ENCODE measurements at regions not wholly inside any gene's neighbourhood (a gene's known extent, or its start where the extent isn't known, plus 50 kb on each side); places are given as distances from the start of the nearest gene placed in this dataset.
A peak's percentile ranks its signal among the peaks of the same experiment; 100 is the strongest.

GRCh38 chr11:33558097-33558496 lies 142.5 kb downstream of the C11orf91 start:
- no peak for DNase-seq (ENCODE audit: low read depth in 1 of 2, low spot score in 1 of 2)

DNA sequence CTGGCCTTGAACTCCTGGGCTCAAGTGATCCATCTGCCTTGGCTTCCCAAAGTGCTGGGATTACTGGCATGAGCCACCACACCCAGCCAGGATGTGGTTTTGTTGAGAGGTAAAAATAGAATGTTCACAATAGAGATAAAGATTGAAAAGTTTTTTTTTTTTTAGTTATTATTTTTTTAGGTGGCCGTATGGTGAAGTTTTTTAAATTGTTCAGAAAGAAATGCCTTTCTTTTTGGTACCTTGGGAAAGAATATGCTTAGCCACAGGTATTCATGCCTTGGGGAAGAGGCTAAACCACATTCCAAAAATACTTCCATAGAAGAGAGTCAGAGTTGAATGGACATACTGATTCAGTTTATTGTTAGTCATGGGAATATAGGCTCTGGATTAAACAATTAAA lies 143.4 kb downstream of the C11orf91 start:
- no peak for DNase-seq (ENCODE audit: low read depth in 1 of 2, low spot score in 1 of 2)

DNA sequence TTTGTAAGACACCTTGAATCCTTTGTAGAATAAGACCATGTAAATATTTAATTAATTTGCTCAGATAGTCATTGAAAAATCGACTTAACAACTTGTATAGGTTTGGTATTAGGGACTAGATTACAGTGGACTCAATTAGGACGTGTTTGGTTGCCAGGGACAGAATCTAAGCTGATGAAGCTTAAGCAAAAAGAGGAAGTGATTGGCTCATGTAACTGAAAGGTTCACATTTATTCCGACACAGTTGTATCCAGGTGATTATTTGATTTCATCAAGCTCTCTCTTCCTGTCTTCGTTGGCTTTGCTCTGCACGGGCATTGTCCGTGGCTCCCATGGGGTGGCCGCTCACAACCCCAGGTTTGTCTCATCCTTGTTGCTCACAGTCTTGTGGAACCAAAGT lies 146.4 kb downstream of the C11orf91 start:
- no peak for DNase-seq (ENCODE audit: low read depth in 1 of 2, low spot score in 1 of 2)

DNA sequence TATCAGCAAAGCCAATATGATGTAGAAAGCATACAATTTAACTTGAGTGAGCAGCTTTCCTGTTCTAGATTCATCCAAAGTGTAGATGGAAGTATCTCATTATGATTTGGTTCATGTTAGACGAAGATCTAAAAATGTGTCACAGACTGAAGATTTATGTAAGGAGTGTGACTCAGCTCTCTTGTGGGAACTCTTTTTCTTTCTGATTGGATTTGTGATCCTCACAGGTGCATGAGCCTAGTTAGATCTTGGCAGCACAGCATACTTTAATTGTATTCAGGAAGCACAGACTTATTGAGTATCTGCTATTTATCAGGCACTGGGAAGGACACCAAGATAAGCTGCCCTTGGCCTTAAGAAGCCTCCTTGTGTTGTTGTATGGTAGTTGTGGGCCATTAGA lies 147.1 kb downstream of the C11orf91 start:
- no peak for DNase-seq (ENCODE audit: low read depth in 1 of 2, low spot score in 1 of 2)

DNA sequence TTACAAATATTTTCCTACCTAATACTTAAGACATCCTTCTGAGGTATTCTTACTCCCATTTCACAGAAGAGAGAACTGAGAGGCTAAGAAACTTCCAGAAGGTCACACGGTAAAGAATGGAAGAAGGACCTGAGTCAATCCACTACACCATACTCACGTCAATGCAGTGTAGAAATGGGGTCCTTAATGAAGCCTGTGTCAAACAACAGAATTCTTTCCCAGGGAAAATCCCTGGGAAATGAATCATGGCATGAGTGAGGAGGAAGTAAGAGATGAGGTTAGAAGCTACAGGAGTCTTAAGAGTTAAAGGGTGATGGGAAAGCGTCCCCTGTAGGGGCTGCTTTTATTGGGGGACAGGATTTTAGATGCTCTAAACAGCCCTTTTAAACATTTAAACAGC lies 147.9 kb downstream of the C11orf91 start:
- no peak for DNase-seq (ENCODE audit: low read depth in 1 of 2, low spot score in 1 of 2)

DNA sequence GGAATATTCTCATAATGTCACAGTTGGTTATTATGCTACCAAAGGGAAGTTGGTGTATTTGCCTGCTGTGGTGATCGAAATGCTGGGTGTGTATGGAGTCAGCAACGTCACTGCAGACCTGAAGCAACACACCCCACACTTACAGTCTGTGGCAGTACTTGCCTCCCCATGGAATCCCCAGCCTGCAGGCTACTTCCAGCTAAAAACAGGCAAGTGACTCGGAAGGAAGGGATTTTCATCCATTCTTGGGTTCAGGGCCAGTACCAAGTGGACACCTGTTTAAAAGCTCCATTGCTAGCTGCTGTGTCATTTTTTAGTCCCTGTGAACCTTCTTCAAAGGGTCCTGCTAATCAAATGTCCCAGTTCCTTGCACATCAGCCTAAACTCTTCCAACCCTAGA lies 149.6 kb downstream of the C11orf91 start:
- DNase-seq (ENCODE audit: low read depth in 1 of 2, low spot score in 1 of 2): no peak

GRCh38 chr11:33549483-33549882 lies 151.1 kb downstream of the C11orf91 start:
- no peak for DNase-seq (ENCODE audit: low read depth in 1 of 2, low spot score in 1 of 2)

DNA sequence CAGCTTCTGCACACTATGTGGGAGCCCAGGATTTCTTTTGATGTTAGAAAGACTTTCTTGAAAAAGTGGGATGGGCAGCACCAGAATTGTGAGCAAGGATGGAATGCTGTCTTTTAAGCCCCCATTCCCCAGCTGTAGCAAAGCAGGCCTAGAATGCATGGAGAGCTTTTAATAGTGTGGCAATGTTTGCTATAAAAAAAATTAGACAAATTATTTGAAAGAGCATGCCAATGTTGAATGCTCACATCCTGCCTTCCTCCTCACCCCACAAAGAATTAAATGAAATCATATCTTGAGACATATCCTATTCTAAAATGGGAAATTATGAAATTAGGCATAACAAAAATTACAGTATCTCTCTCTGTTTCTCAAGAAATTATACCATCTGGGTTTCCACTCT lies 154.7 kb downstream of the C11orf91 start:
- no peak for DNase-seq (ENCODE audit: low read depth in 1 of 2, low spot score in 1 of 2)

DNA sequence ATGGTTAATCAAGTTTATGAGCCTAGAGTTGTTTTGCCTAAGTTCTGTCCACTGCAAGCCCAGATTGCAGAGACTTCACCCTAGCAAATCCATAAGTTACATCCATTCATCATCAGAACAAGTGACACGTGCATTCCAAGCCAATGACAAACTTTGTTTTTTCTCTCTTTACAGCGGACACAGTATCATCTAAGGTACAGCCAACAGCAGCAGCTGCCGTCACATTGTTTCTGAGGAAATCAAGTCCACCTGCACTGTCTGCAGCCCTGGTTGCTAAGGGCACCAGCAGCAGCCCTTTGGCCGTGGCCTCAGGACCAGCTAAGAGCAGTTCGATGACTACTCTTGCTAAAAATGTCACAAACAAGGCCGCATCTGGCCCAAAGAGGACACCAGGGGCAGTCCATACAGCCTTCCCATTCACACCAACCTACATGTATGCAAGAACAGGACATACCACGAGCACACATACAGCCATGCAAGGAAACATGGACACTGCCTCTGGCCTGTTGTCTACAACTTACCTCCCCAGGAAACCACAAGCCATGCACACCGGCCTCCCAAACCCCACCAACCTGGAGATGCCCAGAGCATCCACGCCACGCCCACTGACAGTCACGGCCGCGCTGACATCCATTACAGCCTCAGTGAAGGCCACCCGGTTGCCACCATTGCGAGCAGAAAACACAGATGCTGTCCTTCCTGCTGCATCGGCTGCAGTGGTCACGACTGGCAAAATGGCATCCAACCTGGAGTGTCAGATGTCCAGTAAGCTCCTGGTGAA lies 155.8 kb downstream of the C11orf91 start:
- no peak for DNase-seq (ENCODE audit: low read depth in 1 of 2, low spot score in 1 of 2)

GRCh38 chr11:33543823-33544222 lies 156.8 kb downstream of the C11orf91 start:
- DNase-seq (ENCODE audit: low read depth in 1 of 2, low spot score in 1 of 2): no peak

- peak in 1 of 2 donors; percentile 18 for DNase-seq (ENCODE audit: low read depth in 1 of 2, low spot score in 1 of 2)
Measured at GRCh38 chr11:33542921-33543320, 157.7 kb downstream of the C11orf91 start.

GRCh38 chr11:33540946-33541915 lies 159.4 kb downstream of the C11orf91 start:
- no peak for DNase-seq (ENCODE audit: low read depth in 1 of 2, low spot score in 1 of 2)

DNA sequence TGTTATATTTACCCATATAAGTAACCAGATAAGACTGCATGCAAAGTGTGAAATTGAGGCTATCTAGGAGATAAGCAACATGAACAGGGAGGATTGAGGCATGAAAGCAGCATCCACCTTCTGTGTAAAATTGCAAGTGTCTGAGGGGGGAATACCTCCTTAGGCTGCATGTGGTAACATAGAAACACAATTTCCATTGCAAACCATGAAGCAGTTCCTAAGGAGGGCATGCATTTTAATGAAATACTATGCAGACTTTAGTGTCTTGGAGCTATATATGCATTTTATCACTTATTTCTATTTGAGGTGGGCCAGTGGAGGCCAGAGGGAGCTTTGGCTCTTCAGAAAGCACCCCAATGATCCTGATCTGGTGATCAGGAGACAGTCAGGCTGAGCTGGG lies 160.2 kb downstream of the C11orf91 start:
- DNase-seq (ENCODE audit: low read depth in 1 of 2, low spot score in 1 of 2): no peak

- DNase-seq (ENCODE audit: low read depth in 1 of 2, low spot score in 1 of 2): no peak
Measured at GRCh38 chr11:33539751-33540150, 160.9 kb downstream of the C11orf91 start.

DNA sequence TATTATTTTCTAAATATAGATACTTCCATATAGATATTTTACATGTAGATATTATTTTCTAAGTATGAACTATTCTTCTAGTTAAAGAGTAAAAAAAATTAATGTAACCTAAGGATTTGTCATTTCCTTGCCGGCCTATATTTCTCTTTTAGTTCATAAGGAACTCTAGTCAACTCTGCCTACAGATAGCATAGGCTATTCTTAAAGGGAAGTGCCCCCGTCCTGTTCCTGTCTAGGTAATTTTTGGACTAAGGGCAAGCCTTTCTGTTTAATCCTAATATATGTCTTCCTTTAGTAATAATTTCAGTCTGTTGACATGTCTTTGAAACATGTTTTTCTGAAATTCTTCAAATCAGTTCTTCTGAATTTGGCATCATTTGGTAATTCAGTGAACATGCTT lies 161.9 kb downstream of the C11orf91 start:
- DNase-seq (ENCODE audit: low read depth in 1 of 2, low spot score in 1 of 2): no peak

DNA sequence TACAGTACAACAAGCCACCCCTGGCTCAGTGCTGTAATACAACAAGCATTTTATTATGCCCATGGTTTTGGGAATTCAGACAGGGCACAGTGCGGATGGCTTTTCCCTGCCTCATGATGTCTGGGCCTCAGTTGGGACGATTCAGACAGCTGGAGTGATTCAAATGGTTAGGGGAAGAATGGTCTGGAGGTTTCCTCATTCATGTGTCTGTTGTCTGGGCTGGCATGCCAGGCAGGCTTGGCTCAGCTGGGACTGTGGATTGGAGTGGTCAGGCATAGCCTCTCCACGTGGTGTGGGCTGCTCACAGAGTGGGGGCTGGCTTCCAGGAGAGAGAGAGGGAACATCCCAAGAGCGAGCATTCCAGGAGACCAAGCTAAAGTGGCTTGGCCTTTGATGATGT lies 164.4 kb downstream of the C11orf91 start:
- DNase-seq (ENCODE audit: low read depth in 1 of 2, low spot score in 1 of 2): no peak

DNA sequence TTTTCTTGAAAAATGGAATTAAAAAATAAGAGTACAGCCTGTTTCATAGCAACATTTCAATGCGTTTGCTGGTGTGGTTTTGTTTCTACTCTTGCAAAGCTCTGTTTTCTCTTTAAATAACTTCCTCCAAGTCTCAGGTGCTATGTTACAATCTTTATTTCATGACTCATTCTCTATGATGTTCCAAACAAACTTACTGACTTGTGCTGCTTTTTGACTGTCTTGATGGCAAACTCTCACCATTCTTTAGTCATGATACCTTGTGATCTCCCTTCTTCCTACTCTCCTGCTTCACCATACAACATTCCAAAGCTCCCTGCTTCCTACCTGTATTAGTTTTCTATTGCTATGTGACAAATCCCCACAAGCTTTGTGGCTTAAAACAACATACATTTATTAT lies 166.1 kb downstream of the C11orf91 start:
- DNase-seq (ENCODE audit: low read depth in 1 of 2, low spot score in 1 of 2): no peak

DNA sequence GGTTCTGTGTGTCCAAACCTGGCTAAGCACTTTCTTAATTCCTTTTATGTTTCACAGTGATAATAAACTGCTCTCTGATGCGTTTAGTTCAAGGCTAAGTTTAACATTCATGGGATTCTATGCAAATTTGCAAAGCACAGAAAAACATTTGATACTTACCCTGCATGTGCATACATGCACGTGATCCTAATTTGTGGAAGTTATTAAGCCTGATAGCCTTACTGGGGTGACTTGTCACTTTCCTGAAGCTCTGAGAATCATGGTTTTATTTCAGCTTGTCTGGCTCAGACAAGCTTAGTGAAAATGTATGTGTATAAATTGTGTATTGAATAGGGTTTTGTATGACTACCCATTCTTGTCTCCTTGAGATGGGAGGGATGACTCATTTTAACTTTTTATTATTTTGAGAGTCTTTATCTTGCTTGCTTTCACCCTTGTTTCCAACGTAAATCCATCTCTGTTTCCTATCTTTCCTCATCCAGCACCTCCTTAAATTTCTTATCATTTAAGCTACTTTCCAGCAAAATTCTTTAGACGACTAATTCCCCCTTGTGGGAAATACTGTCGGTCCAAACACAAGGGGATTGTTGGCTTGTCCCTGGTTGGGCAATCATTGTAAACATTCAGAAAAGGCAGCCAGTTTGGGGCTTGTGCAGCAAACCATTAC lies 167.1 kb downstream of the C11orf91 start:
- no peak for DNase-seq (ENCODE audit: low read depth in 1 of 2, low spot score in 1 of 2)

GRCh38 chr11:33532720-33533385 lies 167.8 kb downstream of the C11orf91 start:
- no peak for DNase-seq (ENCODE audit: low read depth in 1 of 2, low spot score in 1 of 2)

DNA sequence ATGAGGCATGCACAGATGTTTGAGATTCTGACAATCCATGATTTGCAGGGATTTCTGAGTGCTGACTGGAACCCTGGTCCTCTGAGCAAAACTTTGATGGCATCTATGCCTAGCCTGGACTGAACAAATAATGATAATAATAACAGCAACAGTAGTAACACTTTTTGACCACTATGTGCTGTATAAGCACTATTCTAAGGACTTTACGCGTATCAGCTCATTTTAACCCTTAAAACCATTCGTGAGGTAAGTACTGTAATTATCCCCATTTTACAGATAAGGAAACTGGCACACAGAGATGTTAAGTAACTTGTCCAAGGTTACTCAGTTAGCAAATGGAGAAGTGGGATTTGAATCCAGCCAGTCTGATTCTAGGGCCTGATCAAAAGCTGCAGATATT lies 168.4 kb downstream of the C11orf91 start:
- DNase-seq (ENCODE audit: low read depth in 1 of 2, low spot score in 1 of 2): no peak

DNA sequence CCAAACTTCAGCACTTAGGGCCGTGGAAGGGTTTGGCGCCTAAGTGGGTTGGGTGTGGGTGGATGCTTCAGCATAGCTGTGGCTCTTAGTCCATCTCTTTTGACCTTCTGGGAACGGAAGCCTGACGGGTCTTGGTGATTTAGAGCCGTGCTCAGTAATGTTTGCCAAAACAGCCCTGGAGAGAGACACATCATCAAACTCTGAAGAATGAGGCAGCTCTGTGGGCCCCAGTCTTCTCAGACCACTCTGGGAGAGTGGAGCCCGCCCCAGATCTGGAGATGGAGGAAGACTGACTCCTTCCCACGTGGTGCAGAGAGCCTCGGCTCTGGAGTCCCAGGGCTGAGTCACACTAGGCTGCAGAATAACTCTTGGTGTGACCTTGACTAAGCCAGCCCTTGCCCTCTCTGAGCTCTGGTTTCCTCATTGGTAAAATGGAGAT lies 168.9 kb downstream of the C11orf91 start:
- DNase-seq (ENCODE audit: low read depth in 1 of 2, low spot score in 1 of 2): no peak
